T-helper 2 cell (primary cell): ENCODE measurements at regions not wholly inside any gene's neighbourhood (a gene's known extent, or its start where the extent isn't known, plus 50 kb on each side); places are given as distances from the start of the nearest gene placed in this dataset.

Experiments used
- DNase-seq, 5 experiments: peaks; one replicate each; pipeline versions ENCODE4 v3.0.0 to v3.0.0-alpha.2; 2012 to 2022

- DNase-seq, result no peak
Observed at GRCh38 chr1:208807446-208808127, 563.4 kb upstream of the PLXNA2 start.

- DNase-seq, result no peak
Observed at GRCh38 chr1:208808301-208808700, 564.1 kb upstream of the PLXNA2 start.

GRCh38 chr1:208809876-208810275 lies 565.7 kb upstream of the PLXNA2 start:
- DNase-seq, result no peak

GRCh38 chr1:208818770-208819445 lies 574.7 kb upstream of the PLXNA2 start:
- no peak for DNase-seq

GRCh38 chr1:208820580-208821212 lies 576.5 kb upstream of the PLXNA2 start:
- DNase-seq, result no peak

GRCh38 chr1:208821939-208822338 lies 577.8 kb upstream of the PLXNA2 start:
- DNase-seq, result no peak

GRCh38 chr1:208825300-208825699 lies 581.1 kb upstream of the PLXNA2 start:
- no peak for DNase-seq

GRCh38 chr1:208829595-208829994 lies 585.4 kb upstream of the PLXNA2 start:
- DNase-seq, result no peak

- DNase-seq, result no peak
Observed at GRCh38 chr1:208834381-208835096, 590.4 kb upstream of the PLXNA2 start.

- DNase-seq, result no peak
Observed at GRCh38 chr1:208835097-208835463, 590.9 kb upstream of the PLXNA2 start.

- DNase-seq, result no peak
Observed at GRCh38 chr1:208835781-208836180, 591.6 kb upstream of the PLXNA2 start.

- no peak for DNase-seq
Observed at GRCh38 chr1:208837242-208837641, 593.1 kb upstream of the PLXNA2 start.

GRCh38 chr1:208841436-208841835 lies 597.3 kb upstream of the PLXNA2 start:
- DNase-seq, result no peak

GRCh38 chr1:208842451-208842850 lies 598.3 kb upstream of the PLXNA2 start:
- no peak for DNase-seq

- no peak for DNase-seq
Observed at GRCh38 chr1:208844158-208844557, 600.0 kb upstream of the PLXNA2 start.

GRCh38 chr1:208848854-208849253 lies 604.7 kb upstream of the PLXNA2 start:
- DNase-seq, result no peak

GRCh38 chr1:208850442-208850841 lies 606.3 kb upstream of the PLXNA2 start:
- no peak for DNase-seq

- DNase-seq, result no peak
Observed at GRCh38 chr1:208851366-208851765, 607.2 kb upstream of the PLXNA2 start.

- no peak for DNase-seq
Observed at GRCh38 chr1:208852911-208853310, 608.7 kb upstream of the PLXNA2 start.

- DNase-seq, result no peak
Observed at GRCh38 chr1:208855403-208855802, 611.2 kb upstream of the PLXNA2 start.

GRCh38 chr1:208857465-208857864 lies 613.3 kb upstream of the PLXNA2 start:
- no peak for DNase-seq

GRCh38 chr1:208858738-208859137 lies 614.6 kb upstream of the PLXNA2 start:
- DNase-seq, result no peak

- DNase-seq, result no peak
Observed at GRCh38 chr1:208864366-208864965, 620.3 kb upstream of the PLXNA2 start.
